Fibroblast of the aortic adventitia (primary cell): ENCODE measurements at regions not wholly inside any gene's neighbourhood (a gene's known extent, or its start where the extent isn't known, plus 50 kb on each side); places are given as distances from the start of the nearest gene placed in this dataset.

ENCODE experiments used
- DNase-seq: peaks from one replicate; pipeline ENCODE4 v3.0.0-alpha.2; 2010; ENCODE audit warnings: low read depth
- H3K4me3 ChIP-seq: 2 replicates; pipeline ENCODE4 v1.5.1; 2011; ENCODE audit warnings: low read depth, mild to moderate bottlenecking, control low read depth, low read length, moderate library complexity
- CTCF ChIP-seq: IDR thresholded peaks from 2 replicates; pipeline ENCODE4 v1.5.1; 2011; ENCODE audit warnings: mild to moderate bottlenecking, low read length, control low read depth, inconsistent platforms; ENCODE audit not compliant: insufficient read depth

GRCh38 chr4:124083711-124084110 is 628.8 kb downstream of the ANKRD50 start:
- no peak for DNase-seq
- no peak overlapping the region for H3K4me3 ChIP-seq
- no peak for TF ChIP-seq CTCF

GRCh38 chr4:124085561-124086180 is 626.9 kb downstream of the ANKRD50 start:
- H3K4me3 ChIP-seq, result no peak overlapping the region
- DNase-seq, result peak; percentile 55
- TF ChIP-seq CTCF, result no peak

GRCh38 chr4:124090021-124090420 is 622.5 kb downstream of the ANKRD50 start:
- H3K4me3 ChIP-seq, result no peak overlapping the region
- no peak for TF ChIP-seq CTCF
- no peak for DNase-seq

GRCh38 chr4:124092101-124092500 is 620.4 kb downstream of the ANKRD50 start:
- H3K4me3 ChIP-seq, result no peak overlapping the region
- DNase-seq, result no peak
- no peak for TF ChIP-seq CTCF

- no peak overlapping the region for H3K4me3 ChIP-seq
- DNase-seq, result no peak
- no peak for TF ChIP-seq CTCF
These were observed 620.0 kb downstream of the ANKRD50 start for GRCh38 chr4:124092541-124092984.

- peak; percentile 71 for DNase-seq
- no peak overlapping the region for H3K4me3 ChIP-seq
- no peak for TF ChIP-seq CTCF
These were observed 616.9 kb downstream of the ANKRD50 start for GRCh38 chr4:124095621-124096020.

GRCh38 chr4:124096290-124096689 is 616.2 kb downstream of the ANKRD50 start:
- H3K4me3 ChIP-seq, result no peak overlapping the region
- TF ChIP-seq CTCF, result no peak
- DNase-seq, result no peak
